HG02763 (cell line): ENCODE measurements at regions not wholly inside any gene's neighbourhood (a gene's known extent, or its start where the extent isn't known, plus 50 kb on each side); places are given as distances from the start of the nearest gene placed in this dataset.
"Not testable (repeated sequence)": the region's sequence is repeated elsewhere in the genome, so short reads cannot be mapped to it uniquely, and the experiment has no call there.

Experiments
- ATAC-seq: cut with Tn5 transposase; IDR thresholded peaks from one replicate; pipeline ENCODE4 v1.9.1; 2021; ENCODE audit warnings: mild to moderate bottlenecking, moderate library complexity; ENCODE audit not compliant: unreplicated experiment

DNA sequence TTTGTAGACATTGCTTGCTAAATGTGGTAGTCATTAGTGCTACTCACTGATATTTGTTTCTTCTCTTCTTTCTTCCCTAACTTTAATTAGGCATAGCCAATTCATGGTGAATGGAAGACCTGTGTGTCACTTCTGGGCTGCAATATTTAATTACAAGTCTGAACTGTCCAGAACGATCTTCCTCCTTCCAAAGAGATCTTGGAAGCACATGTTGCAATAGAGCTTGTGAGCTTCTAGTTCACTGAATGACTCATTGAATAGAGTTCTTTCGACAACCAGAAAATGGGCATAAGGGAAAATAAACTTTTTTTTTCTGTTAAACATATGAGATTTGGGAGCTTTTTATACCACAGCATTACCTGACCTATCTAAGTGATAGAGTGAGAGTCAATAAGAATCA is 1264.6 kb downstream of the PCDH9 start:
- no peak for ATAC-seq

GRCh38 chr13:65964672-65965071 is 1265.5 kb downstream of the PCDH9 start:
- no peak for ATAC-seq

GRCh38 chr13:65959305-65959704 is 1270.8 kb downstream of the PCDH9 start:
- ATAC-seq = no peak

DNA sequence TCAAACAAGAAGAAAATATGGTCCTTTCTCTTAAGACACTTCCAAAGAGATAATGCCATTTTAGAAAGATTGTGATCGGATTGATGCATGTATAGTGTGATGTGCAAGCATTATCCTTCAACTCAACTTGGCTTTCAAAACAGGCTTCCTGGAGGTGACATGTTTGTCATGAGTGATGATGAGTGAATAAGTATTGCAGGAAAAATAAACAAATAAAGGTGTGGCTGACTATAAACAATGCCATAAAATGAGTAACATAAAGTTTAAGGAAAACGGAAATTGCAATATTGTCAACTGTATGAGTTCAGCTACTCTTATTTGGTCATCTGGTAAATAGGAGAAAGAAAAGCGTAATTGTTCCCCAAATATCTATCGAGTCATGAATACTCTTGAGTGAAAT is 1283.7 kb downstream of the PCDH9 start:
- ATAC-seq = no peak

DNA sequence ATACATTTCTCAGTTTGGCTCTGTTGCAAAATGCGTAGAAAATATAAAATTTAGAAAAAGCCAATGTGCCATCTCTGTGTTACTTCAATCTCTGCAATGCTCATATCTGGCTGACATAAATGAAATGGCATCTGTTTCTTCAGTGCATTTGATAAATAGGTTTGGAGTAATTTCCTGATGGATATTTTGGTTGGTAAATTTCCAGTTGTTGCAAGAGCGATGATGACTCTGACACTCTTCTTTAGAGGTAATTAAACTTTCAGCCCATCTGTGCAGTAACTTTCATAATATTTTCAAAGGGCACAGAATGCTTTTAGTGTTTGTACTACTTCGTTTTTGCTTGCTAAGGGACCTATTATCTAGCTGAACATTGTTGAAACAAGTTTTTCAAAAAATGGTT is 1286.4 kb downstream of the PCDH9 start:
- ATAC-seq = no peak

- ATAC-seq = no peak
These were observed 1287.1 kb downstream of the PCDH9 start for GRCh38 chr13:65943024-65943423.

GRCh38 chr13:65940720-65941119 is 1289.4 kb downstream of the PCDH9 start:
- no peak for ATAC-seq

- ATAC-seq = no peak
These were observed 1292.9 kb downstream of the PCDH9 start for GRCh38 chr13:65937251-65937650.

GRCh38 chr13:65936249-65936648 is 1293.9 kb downstream of the PCDH9 start:
- no peak for ATAC-seq

DNA sequence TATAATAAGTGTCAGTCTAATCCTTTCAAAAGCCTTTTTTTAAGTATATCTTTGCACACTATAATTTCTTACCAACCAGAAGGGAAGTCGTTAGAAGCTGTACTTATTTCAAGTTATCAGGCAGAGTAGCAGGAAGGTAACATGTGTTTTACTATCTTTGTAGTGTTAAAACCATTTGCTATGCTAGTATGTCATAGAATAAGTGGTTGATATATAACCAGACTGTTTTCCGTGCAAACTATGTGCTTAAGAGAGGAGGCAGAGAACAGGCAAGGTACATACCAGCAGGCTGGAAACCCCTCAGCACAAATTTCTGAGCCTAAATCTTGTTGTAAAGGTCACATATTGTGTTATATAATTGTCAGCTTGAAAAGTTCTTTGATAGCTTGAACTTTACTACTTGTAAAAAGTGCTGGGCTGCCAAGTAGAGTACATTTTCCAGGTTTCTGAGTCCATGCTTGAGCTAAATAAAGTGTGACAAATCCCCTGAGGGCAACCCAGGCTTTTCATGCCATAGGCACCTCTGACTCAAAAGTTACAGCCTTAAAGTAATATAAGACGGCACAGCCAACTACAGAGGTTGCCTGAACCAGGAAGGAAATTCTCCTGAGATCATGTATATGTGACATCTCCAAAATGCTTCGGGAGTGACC is 1297.4 kb downstream of the PCDH9 start:
- no peak for ATAC-seq

DNA sequence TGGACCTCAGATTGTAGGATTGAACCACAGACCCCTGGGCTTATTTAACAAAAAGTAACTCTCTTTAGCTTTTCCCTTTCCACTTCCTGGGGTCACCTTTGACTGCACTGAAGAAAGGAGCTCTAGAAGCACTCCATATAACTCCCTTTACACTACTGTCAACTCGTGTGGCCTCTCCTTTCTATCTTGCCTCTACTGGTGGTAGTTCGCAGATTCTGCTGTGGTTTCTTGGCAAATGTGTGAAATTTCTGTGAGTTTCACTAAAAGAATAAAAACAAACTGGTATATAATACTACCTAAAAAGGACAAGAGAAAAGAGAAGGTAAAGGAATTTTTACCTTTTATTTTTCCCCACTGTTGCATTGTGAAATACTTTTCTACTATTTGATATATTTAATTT is 1298.1 kb downstream of the PCDH9 start:
- ATAC-seq = no peak

- no peak for ATAC-seq
These were observed 1300.7 kb downstream of the PCDH9 start for GRCh38 chr13:65929436-65929835.

- no peak for ATAC-seq
These were observed 1303.4 kb downstream of the PCDH9 start for GRCh38 chr13:65926750-65927171.

DNA sequence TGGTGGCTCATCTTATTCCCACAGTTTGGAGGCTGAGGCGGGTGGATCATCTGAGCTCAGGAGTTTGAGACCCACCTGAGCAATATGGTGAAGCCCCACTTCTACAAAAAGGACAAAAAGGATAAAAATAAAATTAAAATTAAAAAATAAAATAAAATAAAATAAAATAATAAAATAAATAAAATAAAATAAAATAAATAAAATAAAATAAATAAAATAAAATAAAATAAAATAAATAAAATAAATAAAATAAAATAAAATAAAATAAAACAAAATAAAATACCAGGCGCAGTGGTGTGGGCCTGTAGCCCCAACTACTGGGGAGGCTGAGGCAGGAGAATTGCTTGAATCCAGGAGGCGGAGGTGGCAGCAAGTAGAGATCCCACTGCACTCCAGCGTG is 1307.3 kb downstream of the PCDH9 start:
- not testable (repeated sequence) for ATAC-seq

GRCh38 chr13:65921933-65922332 is 1308.2 kb downstream of the PCDH9 start:
- no peak for ATAC-seq

DNA sequence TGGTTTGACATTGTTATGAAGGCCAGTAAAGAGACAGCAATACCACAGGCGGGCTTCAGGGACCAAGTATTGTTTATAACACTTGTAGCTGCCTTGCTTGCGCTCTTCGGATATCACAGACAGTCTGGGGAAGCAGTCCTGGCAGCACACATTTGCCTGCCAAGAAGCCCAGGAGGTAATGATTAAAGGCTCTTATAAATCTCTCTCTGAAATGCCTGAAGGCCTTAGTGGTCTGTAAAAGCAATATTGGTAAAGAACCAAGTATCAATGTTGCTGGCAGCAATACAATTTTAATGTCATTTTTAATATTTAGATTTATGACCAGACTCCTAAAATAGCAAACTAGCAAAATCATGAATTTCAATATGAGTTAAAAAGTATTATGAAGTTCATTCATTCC is 1312.4 kb downstream of the PCDH9 start:
- no peak for ATAC-seq

GRCh38 chr13:65915195-65915594 is 1314.9 kb downstream of the PCDH9 start:
- ATAC-seq = no peak

GRCh38 chr13:65914716-65915115 is 1315.4 kb downstream of the PCDH9 start:
- ATAC-seq = no peak

DNA sequence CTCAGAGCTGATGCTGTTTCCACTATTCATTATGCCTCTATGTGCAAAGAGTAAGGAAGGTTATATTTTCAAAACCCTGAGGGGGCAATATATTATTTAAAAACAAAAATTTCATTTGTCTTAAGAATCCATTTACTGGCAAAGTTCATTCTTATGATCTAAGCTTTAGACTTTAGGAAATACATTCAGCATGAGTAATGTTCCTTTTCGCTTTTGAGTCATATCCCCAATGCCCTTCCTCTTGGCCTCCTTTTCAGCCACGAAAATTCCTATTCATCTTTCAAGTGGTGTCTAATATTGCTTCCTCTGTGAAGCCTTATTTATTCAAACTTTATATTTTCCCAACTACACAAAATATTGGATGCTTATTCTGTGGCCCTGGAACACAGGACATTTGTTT is 1317.0 kb downstream of the PCDH9 start:
- no peak for ATAC-seq

DNA sequence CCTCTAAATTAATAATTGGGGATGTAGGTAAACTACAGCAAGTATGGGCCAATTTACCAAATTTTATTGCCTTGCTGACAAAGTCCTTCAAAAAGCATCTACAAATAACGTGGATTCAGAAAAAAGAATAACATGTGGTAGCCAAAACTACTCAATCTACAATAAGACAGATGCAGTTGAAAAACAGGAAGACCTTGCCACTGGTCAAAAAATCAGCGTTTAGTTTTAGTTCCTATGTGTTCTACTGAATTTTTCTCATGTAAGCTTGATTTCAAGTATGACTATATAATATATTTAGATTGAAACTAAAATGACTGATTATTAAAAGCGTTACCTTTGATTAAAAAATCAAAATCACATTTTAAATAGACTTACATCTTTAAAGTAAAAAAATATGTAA is 1317.6 kb downstream of the PCDH9 start:
- ATAC-seq = no peak

GRCh38 chr13:65911546-65912193 is 1318.5 kb downstream of the PCDH9 start:
- ATAC-seq = no peak

DNA sequence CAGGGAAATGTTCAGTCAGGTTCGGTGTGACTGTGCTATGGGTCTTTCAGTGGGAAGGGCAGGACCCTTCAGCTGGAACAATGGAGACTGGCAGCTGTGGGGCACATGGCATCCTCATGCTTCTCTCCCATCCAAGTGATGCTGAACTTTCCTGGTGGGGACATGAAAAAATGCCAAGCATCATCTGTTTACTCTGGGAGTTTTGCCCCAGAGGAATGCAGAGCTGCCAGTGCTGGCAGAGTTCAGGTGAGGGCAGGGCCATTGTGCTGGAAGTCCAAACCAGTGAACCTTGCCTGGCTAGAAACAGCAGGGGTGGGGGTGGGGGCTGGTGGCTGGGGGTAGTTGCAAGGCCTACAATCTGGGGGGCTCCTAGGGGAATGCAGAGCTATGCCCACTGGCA is 1320.6 kb downstream of the PCDH9 start:
- no peak for ATAC-seq
